OCI-LY3 (cell line): ENCODE measurements at regions not wholly inside any gene's neighbourhood (a gene's known extent, or its start where the extent isn't known, plus 50 kb on each side); places are given as distances from the start of the nearest gene placed in this dataset.

Source experiments
- H2AFZ ChIP-seq: fragments of 200-600, 300-600 bp; shearing (Covaris generic); 2 replicates; pipeline ENCODE4 v1.6.0; 2014; ENCODE audit warnings: antibody characterized with exemption, low read depth, low read length
- H3K27ac ChIP-seq: fragments of 200-600, 300-600 bp; sonication (generic); 2 replicates; pipeline ENCODE4 v1.5.1; 2014; ENCODE audit warnings: mild to moderate bottlenecking, low read length, moderate library complexity, mixed read lengths
- H3K27me3 ChIP-seq: fragments of 200-600, 300-600 bp; sonication (generic); 2 replicates; pipeline ENCODE4 v1.6.1; 2014; ENCODE audit warnings: low read depth, low read length, mixed read lengths
- H3K36me3 ChIP-seq: fragments of 200-600, 300-600 bp; sonication (generic); replicated peaks from 2 replicates; pipeline ENCODE3; 2014; ENCODE audit warnings: low read depth, low read length, mixed read lengths
- H3K4me1 ChIP-seq: fragments of 300-600, 200-600 bp; sonication (generic); 2 replicates; pipeline ENCODE4 v1.6.1; 2014; ENCODE audit warnings: low read length, mixed read lengths
- H3K4me2 ChIP-seq: fragments of 200-600, 300-600 bp; sonication (generic); 2 replicates; pipeline ENCODE4 v1.6.1; 2014; ENCODE audit warnings: low read length, mixed read lengths
- H3K4me3 ChIP-seq: fragments of 300-600, 200-600 bp; sonication (generic); 2 replicates; pipeline ENCODE4 v1.5.1; 2014; ENCODE audit warnings: antibody characterized with exemption, mild to moderate bottlenecking, low read length, moderate library complexity
- H3K79me2 ChIP-seq: fragments of 300-600, 200-600 bp; shearing (Covaris generic); 2 replicates; pipeline ENCODE4 v1.6.1; 2014; ENCODE audit warnings: mild to moderate bottlenecking, low read length, mixed read lengths
- H3K9ac ChIP-seq: fragments of 300-600, 200-600 bp; shearing (Covaris generic); 2 replicates; pipeline ENCODE4 v1.6.0; 2014; ENCODE audit warnings: mild to moderate bottlenecking, low read length, moderate library complexity
- H3K9me3 ChIP-seq: fragments of 200-600, 300-600 bp; shearing (Covaris generic); 2 replicates; pipeline ENCODE4 v1.6.1; 2014; ENCODE audit warnings: low read length, mixed read lengths; ENCODE audit not compliant: insufficient read depth
- H4K20me1 ChIP-seq: fragments of 200-600, 300-600 bp; sonication (generic); 2 replicates; pipeline ENCODE4 v1.6.1; 2016; ENCODE audit warnings: low read length, mixed read lengths; ENCODE audit not compliant: insufficient read depth
- EZH2phosphoT487 ChIP-seq: fragments of 200-600 bp; shearing (Covaris generic); IDR thresholded peaks from 2 replicates; pipeline ENCODE4 v1.6.1; 2018; ENCODE audit warnings: antibody characterized with exemption, mixed run types, low read depth
- TF ChIP-seq, protein P1 (sequence below): fragments of 200-600, 300-600 bp; sonication (generic); IDR thresholded peaks from 2 replicates; pipeline ENCODE4 v1.5.1; 2014; ENCODE audit warnings: antibody characterized with exemption, low read length, low read depth

GRCh38 chr15:93987068-93987467 is 244.3 kb upstream of the MCTP2 start:
- Histone ChIP-seq H3K79me2 (no peaks in the 10 kb centered on the region), H3K4me2 (no peak overlapping the region), H4K20me1 (no peaks in the 10 kb centered on the region), H2AFZ (no peak overlapping the region), H3K36me3 (no peaks in the 10 kb centered on the region), H3K9me3 (no peaks in the 10 kb centered on the region), H3K4me3 (no peak overlapping the region), H3K27me3 (no peaks in the 10 kb centered on the region; the same call in 1 of the 2 replicates), H3K9ac (no peak overlapping the region), H3K4me1 (no peaks in the 10 kb centered on the region), H3K27ac (no peak overlapping the region)
- TF ChIP-seq, protein P1, sequence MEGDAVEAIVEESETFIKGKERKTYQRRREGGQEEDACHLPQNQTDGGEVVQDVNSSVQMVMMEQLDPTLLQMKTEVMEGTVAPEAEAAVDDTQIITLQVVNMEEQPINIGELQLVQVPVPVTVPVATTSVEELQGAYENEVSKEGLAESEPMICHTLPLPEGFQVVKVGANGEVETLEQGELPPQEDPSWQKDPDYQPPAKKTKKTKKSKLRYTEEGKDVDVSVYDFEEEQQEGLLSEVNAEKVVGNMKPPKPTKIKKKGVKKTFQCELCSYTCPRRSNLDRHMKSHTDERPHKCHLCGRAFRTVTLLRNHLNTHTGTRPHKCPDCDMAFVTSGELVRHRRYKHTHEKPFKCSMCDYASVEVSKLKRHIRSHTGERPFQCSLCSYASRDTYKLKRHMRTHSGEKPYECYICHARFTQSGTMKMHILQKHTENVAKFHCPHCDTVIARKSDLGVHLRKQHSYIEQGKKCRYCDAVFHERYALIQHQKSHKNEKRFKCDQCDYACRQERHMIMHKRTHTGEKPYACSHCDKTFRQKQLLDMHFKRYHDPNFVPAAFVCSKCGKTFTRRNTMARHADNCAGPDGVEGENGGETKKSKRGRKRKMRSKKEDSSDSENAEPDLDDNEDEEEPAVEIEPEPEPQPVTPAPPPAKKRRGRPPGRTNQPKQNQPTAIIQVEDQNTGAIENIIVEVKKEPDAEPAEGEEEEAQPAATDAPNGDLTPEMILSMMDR, result no peak
- TF ChIP-seq EZH2phosphoT487, result no peak

GRCh38 chr15:93986400-93986984 is 244.9 kb upstream of the MCTP2 start:
- no peak overlapping the region for H3K9ac ChIP-seq
- H3K4me1 ChIP-seq, result no peaks in the 10 kb centered on the region
- no peaks in the 10 kb centered on the region for H4K20me1 ChIP-seq
- H3K27ac ChIP-seq, result no peak overlapping the region
- H3K4me3 ChIP-seq, result no peak overlapping the region
- H3K27me3 ChIP-seq, result no peaks in the 10 kb centered on the region; the same call in 1 of the 2 replicates
- no peak overlapping the region for H3K4me2 ChIP-seq
- no peaks in the 10 kb centered on the region for H3K79me2 ChIP-seq
- TF ChIP-seq, protein P1, result no peak
- no peak for TF ChIP-seq EZH2phosphoT487
- H2AFZ ChIP-seq, result no peak overlapping the region
- H3K36me3 ChIP-seq, result no peaks in the 10 kb centered on the region
- no peaks in the 10 kb centered on the region for H3K9me3 ChIP-seq

DNA sequence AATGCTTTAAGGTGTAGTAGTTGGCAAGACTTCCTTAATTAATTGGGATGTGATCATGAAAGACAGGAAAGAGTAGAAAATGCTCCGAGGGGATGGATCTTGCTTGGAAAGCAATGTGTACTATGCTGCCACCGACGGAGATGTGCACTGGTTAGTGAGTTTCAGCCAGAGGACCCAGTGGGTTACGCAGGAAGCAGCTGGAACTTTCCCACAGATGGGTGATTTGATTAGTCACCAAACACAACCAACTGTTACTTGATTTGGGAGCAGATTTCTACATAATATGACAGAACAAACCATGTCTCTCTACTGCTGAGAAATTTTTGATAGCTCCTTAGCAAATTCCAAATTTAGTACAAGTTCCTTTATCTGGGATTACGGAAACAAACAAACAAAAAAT is 245.4 kb upstream of the MCTP2 start:
- H3K9ac ChIP-seq, result no peak overlapping the region

GRCh38 chr15:93985176-93985575 is 246.2 kb upstream of the MCTP2 start:
- no peaks in the 10 kb centered on the region for H3K36me3 ChIP-seq
- H2AFZ ChIP-seq, result no peak overlapping the region
- H3K27ac ChIP-seq, result no peak overlapping the region
- no peaks in the 10 kb centered on the region for H3K9me3 ChIP-seq
- H3K9ac ChIP-seq, result no peak overlapping the region
- no peak overlapping the region for H3K4me2 ChIP-seq
- H3K4me3 ChIP-seq, result no peak overlapping the region
- no peaks in the 10 kb centered on the region for H3K79me2 ChIP-seq
- H3K27me3 ChIP-seq, result peaks cover 3% of the 10 kb centered on the region; the same call in 1 of the 2 replicates
- no peaks in the 10 kb centered on the region for H3K4me1 ChIP-seq
- no peak for TF ChIP-seq EZH2phosphoT487
- TF ChIP-seq, protein P1, result no peak
- H4K20me1 ChIP-seq, result no peaks in the 10 kb centered on the region

More for the DNA sequence above, 245.4 kb upstream of the MCTP2 start:
- Histone ChIP-seq H3K36me3 (no peaks in the 10 kb centered on the region), H3K4me2 (no peak overlapping the region), H3K79me2 (no peaks in the 10 kb centered on the region), H3K27me3 (no peaks in the 10 kb centered on the region; the same call in 1 of the 2 replicates), H3K27ac (no peak overlapping the region), H3K4me3 (no peak overlapping the region), H3K9me3 (no peaks in the 10 kb centered on the region), H3K4me1 (no peaks in the 10 kb centered on the region), H2AFZ (no peak overlapping the region), H4K20me1 (no peaks in the 10 kb centered on the region)
- TF ChIP-seq, protein P1, result no peak
- TF ChIP-seq EZH2phosphoT487, result no peak
